DMS114 treated with DMSO at 0.1 percent for 48 hours (cell line): ENCODE measurements at regions not wholly inside any gene's neighbourhood (a gene's known extent, or its start where the extent isn't known, plus 50 kb on each side); places are given as distances from the start of the nearest gene placed in this dataset.
"Not testable (repeated sequence)": the region's sequence is repeated elsewhere in the genome, so short reads cannot be mapped to it uniquely, and the experiment has no call there.

Source experiments
- DNase-seq: peaks from one replicate; lab custom pipeline; 2025; ENCODE audit not compliant: unreplicated experiment; lab: John Stamatoyannopoulos, UW

- DNase-seq: no peak
Measured at GRCh38 chr13:50226515-50227155, 211.4 kb downstream of the KCNRG start.

- no peak for DNase-seq
Measured at GRCh38 chr13:50227361-50227760, 212.1 kb downstream of the KCNRG start.

DNA sequence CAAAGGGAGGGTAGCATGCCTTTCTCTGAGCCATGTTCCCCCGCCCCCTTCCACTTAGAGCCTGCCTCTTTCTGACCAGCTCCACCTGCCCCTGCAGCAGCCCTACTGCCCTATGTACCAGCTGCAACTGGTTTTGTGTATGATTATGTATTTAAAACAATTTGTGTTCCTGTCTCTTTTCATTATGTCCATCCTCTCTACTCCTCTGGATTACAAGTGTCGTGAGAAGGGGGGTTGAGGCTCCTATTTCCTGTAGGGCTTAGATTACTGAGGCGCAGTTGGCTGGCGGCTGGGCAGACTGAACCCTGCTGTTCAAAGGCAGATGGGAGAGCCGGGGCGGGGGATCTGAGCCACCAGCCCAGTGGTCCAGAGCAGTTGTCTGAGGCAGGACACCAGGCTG lies 213.3 kb downstream of the KCNRG start:
- no peak for DNase-seq

- DNase-seq: no peak
Measured at GRCh38 chr13:50229960-50230661, 214.9 kb downstream of the KCNRG start.

DNA sequence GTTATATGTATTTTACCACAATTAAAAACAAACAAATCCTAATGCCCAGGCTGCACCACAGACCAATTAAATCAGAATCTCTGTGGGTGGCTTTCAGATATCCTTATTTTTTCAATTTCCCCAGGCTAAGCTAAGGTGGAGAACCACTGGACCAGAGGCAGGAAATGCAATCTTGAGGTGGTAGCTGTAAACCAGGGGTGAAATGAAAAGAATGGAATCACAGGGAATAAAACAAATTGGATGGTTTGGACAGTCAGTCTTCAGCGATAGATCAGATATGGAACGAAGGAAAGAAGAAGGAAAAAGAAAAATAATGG lies 215.4 kb downstream of the KCNRG start:
- DNase-seq: no peak

GRCh38 chr13:50233574-50233973 lies 218.3 kb downstream of the KCNRG start:
- not testable (repeated sequence) for DNase-seq

GRCh38 chr13:50235604-50236342 lies 220.5 kb downstream of the KCNRG start:
- DNase-seq: no peak

GRCh38 chr13:50236898-50237318 lies 221.7 kb downstream of the KCNRG start:
- DNase-seq: no peak

GRCh38 chr13:50238922-50239321 lies 223.7 kb downstream of the KCNRG start:
- DNase-seq: no peak

- DNase-seq: no peak
Measured at GRCh38 chr13:50241479-50241878, 226.2 kb downstream of the KCNRG start.

GRCh38 chr13:50243931-50244330 lies 228.7 kb downstream of the KCNRG start:
- DNase-seq: no peak

DNA sequence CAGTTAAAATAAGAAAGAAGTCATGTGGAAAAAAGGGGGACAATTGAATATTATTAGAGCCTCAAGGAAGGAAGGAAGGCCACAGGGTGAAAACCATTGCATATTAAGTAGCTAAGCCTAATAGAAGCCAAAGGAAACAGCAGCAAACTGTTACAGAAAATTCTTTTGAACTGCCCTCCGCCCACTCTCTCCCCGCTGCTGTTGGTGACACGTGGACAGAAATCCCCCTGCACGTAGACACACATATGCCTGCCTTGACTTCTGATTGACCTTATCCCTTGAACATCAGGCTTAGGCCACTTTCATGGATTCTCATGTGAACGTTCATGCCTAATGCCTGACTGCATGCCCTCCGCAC lies 229.1 kb downstream of the KCNRG start:
- DNase-seq: no peak

- DNase-seq: no peak
Measured at GRCh38 chr13:50244713-50245574, 229.7 kb downstream of the KCNRG start.

- no peak for DNase-seq
Measured at GRCh38 chr13:50247223-50247622, 232.0 kb downstream of the KCNRG start.

- DNase-seq: no peak
Measured at GRCh38 chr13:50248516-50249143, 233.4 kb downstream of the KCNRG start.

DNA sequence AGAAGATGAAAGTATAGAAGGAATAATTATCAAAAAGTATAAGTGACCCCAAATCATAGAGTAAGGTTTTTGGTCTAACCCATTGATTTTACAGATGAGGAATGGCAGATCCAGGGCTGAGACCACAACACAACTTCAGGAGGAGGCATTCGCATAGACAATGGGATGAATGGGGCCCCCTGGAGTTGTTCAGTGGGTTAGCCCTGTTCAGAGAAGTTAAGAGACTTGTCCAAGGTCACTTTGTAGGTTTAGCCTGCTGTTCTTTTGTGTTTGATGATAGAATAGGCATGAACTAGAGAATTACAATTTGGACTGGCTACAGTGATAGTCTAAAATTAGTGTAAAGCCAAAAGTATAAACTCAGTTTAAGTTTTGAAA lies 233.9 kb downstream of the KCNRG start:
- DNase-seq: no peak

- DNase-seq: no peak
Measured at GRCh38 chr13:50250401-50250800, 235.2 kb downstream of the KCNRG start.

- no peak for DNase-seq
Measured at GRCh38 chr13:50255639-50256038, 240.4 kb downstream of the KCNRG start.

DNA sequence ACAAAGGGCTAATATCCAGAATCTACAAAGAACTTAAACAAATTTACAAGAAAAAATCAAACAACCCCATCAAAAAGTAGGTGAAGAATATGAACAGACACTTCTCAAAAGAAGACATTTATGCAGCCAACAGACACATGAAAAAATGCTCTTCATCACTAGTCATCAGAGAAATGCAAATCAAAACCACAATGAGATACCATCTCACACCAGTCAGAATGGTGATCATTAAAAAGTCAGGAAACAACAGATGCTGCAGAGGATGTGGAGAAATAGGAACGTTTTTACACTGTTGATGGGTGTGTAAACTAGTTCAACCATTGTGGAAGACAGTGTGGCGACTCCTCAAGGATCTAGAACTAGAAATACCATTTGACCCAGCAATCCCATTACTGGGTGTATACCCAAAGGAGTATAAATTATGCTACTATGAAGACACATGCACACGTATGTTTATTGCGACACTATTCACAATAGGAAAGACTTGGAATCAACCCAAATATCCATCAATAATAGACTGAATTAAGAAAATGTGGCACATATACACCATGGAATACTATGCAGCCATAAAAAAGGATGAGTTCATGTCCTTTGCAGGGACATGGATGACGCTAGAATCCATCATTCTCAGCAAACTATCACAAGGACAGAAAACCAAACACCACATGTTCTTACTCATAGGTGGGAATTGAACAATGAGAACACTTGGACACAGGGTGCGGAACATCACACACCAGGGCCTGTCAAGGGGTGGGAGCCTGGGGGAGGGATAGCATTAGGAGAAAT lies 241.5 kb downstream of the KCNRG start:
- DNase-seq: not testable (repeated sequence)

GRCh38 chr13:50257646-50258045 lies 242.4 kb downstream of the KCNRG start:
- no peak for DNase-seq
